ENCODE measurements at regions not wholly inside any gene's neighbourhood (a gene's known extent, or its start where the extent isn't known, plus 50 kb on each side); places are given as distances from the start of the nearest gene placed in this dataset.

DNA sequence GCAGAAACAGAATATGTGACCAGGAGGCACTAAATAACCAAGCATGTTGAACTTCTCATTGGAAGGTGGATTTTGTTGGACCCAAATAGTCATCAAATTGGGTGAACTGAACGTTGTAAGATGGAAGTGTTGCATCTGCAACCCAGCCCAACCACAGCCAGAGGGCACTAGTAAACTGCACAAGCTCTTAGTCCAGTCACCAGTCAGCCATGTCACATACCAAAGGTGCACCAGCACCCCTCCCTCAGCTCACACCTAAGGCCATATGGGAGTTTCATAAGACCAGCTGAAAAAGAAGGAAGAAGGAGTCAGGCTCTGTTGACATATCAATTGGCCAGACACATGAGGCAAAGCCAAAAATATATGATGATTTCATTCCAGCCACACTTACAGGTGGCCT is 481.7 kb upstream of the NR5A2 start:
- TF ChIP-seq SIN3A (IDR thresholded peaks at IDR 0.05; ENCODE audit: borderline replicate concordance, insufficient read depth, low read length) (no peak), POLR2AphosphoS5 (IDR thresholded peaks at IDR 0.05; ENCODE audit: low read depth, low read length) (no peak), TAF1 (IDR thresholded peaks at IDR 0.05; ENCODE audit: borderline replicate concordance, insufficient read depth, low read length) (no peak)
- TF ChIP-seq, protein P1, sequence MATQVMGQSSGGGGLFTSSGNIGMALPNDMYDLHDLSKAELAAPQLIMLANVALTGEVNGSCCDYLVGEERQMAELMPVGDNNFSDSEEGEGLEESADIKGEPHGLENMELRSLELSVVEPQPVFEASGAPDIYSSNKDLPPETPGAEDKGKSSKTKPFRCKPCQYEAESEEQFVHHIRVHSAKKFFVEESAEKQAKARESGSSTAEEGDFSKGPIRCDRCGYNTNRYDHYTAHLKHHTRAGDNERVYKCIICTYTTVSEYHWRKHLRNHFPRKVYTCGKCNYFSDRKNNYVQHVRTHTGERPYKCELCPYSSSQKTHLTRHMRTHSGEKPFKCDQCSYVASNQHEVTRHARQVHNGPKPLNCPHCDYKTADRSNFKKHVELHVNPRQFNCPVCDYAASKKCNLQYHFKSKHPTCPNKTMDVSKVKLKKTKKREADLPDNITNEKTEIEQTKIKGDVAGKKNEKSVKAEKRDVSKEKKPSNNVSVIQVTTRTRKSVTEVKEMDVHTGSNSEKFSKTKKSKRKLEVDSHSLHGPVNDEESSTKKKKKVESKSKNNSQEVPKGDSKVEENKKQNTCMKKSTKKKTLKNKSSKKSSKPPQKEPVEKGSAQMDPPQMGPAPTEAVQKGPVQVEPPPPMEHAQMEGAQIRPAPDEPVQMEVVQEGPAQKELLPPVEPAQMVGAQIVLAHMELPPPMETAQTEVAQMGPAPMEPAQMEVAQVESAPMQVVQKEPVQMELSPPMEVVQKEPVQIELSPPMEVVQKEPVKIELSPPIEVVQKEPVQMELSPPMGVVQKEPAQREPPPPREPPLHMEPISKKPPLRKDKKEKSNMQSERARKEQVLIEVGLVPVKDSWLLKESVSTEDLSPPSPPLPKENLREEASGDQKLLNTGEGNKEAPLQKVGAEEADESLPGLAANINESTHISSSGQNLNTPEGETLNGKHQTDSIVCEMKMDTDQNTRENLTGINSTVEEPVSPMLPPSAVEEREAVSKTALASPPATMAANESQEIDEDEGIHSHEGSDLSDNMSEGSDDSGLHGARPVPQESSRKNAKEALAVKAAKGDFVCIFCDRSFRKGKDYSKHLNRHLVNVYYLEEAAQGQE (IDR thresholded peaks at IDR 0.05; ENCODE audit: insufficient read depth in 1 of 2, low read depth in 2 of 2, low read length in 2 of 2), result no peak

Measured in PFSK-1 (cell line).